Astrocyte (in vitro differentiated cells and primary cell): ENCODE measurements at regions not wholly inside any gene's neighbourhood (a gene's known extent, or its start where the extent isn't known, plus 50 kb on each side); places are given as distances from the start of the nearest gene placed in this dataset.

Source experiments
- DNase-seq: peaks from one replicate; pipeline ENCODE4 v3.0.0-alpha.2; 2010; ENCODE audit warnings: low read depth
- FAIRE-seq: peaks from 2 replicates; lab custom pipeline; 2011; peaks lifted over from hg19 to GRCh38; lab: Jason Lieb, UNC
- H2AFZ ChIP-seq: 2 replicates; pipeline ENCODE4 v1.6.0; 2012; ENCODE audit warnings: low read depth, low read length, inconsistent platforms
- H3K27ac ChIP-seq: 2 replicates; pipeline ENCODE4 v1.5.1; 2011; ENCODE audit warnings: low read depth, low read length, inconsistent platforms
- H3K27me3 ChIP-seq: 2 replicates; pipeline ENCODE4 v1.6.0; 2011; ENCODE audit warnings: low read length, inconsistent platforms; ENCODE audit not compliant: insufficient read depth
- H3K36me3 ChIP-seq: 2 replicates; pipeline ENCODE4 v1.5.1; 2011; ENCODE audit warnings: low read length, inconsistent platforms; ENCODE audit not compliant: insufficient read depth
- H3K4me1 ChIP-seq: 2 replicates; pipeline ENCODE4 v1.5.1; 2011; ENCODE audit warnings: low read length, inconsistent platforms; ENCODE audit not compliant: insufficient read depth
- H3K4me2 ChIP-seq: 2 replicates; pipeline ENCODE4 v1.6.0; 2012; ENCODE audit warnings: low read length, inconsistent platforms
- H3K4me3 ChIP-seq: 2 replicates; pipeline ENCODE4 v1.5.1; 2011; ENCODE audit warnings: low read depth, mild to moderate bottlenecking, low read length, inconsistent platforms; ENCODE audit not compliant: insufficient read depth
- H3K79me2 ChIP-seq: 2 replicates; pipeline ENCODE4 v1.6.0; 2012; ENCODE audit warnings: mild to moderate bottlenecking, low read length, inconsistent platforms; ENCODE audit not compliant: insufficient read depth
- H3K9ac ChIP-seq: 2 replicates; pipeline ENCODE4 v1.6.0; 2012; ENCODE audit warnings: mild to moderate bottlenecking, low read length, inconsistent platforms
- H3K9me3 ChIP-seq: 2 replicates; pipeline ENCODE4 v1.5.1; 2012; ENCODE audit warnings: low read depth, mild to moderate bottlenecking, low read length, inconsistent platforms; ENCODE audit not compliant: insufficient read depth
- H4K20me1 ChIP-seq: 2 replicates; pipeline ENCODE4 v1.6.0; 2012; ENCODE audit warnings: low read length, inconsistent platforms; ENCODE audit not compliant: insufficient read depth
- H3K27ac Mint-ChIP-seq: one replicate; pipeline ENCODE4 v1.8.0; 2021; ENCODE audit warnings: mild to moderate bottlenecking, mixed read lengths; ENCODE audit not compliant: unreplicated experiment
- H3K27me3 Mint-ChIP-seq: one replicate; pipeline ENCODE4 v1.8.0; 2021; ENCODE audit warnings: low read depth, mixed read lengths; ENCODE audit not compliant: unreplicated experiment
- H3K36me3 Mint-ChIP-seq: one replicate; pipeline ENCODE4 v1.8.0; 2021; ENCODE audit warnings: low read depth, mixed read lengths; ENCODE audit not compliant: unreplicated experiment
- H3K4me1 Mint-ChIP-seq: one replicate; pipeline ENCODE4 v1.8.0; 2021; ENCODE audit warnings: low read depth, mixed read lengths; ENCODE audit not compliant: unreplicated experiment
- H3K4me3 Mint-ChIP-seq: one replicate; pipeline ENCODE4 v1.8.0; 2021; ENCODE audit warnings: mild to moderate bottlenecking, moderate library complexity, mixed read lengths; ENCODE audit not compliant: unreplicated experiment
- H3K9me3 Mint-ChIP-seq: one replicate; pipeline ENCODE4 v1.8.0; 2021; ENCODE audit warnings: mild to moderate bottlenecking, mixed read lengths; ENCODE audit not compliant: unreplicated experiment
- CTCF ChIP-seq: IDR thresholded peaks from 2 replicates; pipeline ENCODE4 v1.5.1; 2011; ENCODE audit warnings: low read depth, mild to moderate bottlenecking, inconsistent platforms, low read length, moderate library complexity; ENCODE audit not compliant: insufficient read depth
- EZH2 ChIP-seq: IDR thresholded peaks from 2 replicates; pipeline ENCODE4 v1.6.1; 2012; ENCODE audit warnings: mild to moderate bottlenecking, low read length, inconsistent platforms; ENCODE audit not compliant: insufficient read depth

- no peaks in the 10 kb centered on the region for H4K20me1 ChIP-seq
- H3K27me3 Mint-ChIP-seq = peaks cover 24% of the 10 kb centered on the region
- FAIRE-seq = no peak
- H3K4me3 Mint-ChIP-seq = no peak overlapping the region
- peaks cover 2% of the 10 kb centered on the region for H3K36me3 Mint-ChIP-seq
- no peak for DNase-seq
- peaks cover 4% of the 10 kb centered on the region for H3K9me3 Mint-ChIP-seq
- H3K27me3 ChIP-seq = no peaks in the 10 kb centered on the region
- no peaks in the 10 kb centered on the region for H3K4me1 ChIP-seq
- H3K27ac ChIP-seq = no peak overlapping the region
- TF ChIP-seq CTCF = no peak
- TF ChIP-seq EZH2 = no peak
- no peaks in the 10 kb centered on the region for H3K79me2 ChIP-seq
- no peak overlapping the region for H3K4me2 ChIP-seq
- peaks cover 3% of the 10 kb centered on the region for H3K9me3 ChIP-seq
- no peak overlapping the region for H2AFZ ChIP-seq
- no peaks in the 10 kb centered on the region for H3K36me3 ChIP-seq
- H3K9ac ChIP-seq = no peak overlapping the region
- H3K4me3 ChIP-seq = no peak overlapping the region
- no peaks in the 10 kb centered on the region for H3K4me1 Mint-ChIP-seq
- no peak overlapping the region for H3K27ac Mint-ChIP-seq
Observed at GRCh38 chr2:16038621-16039020, 98.3 kb downstream of the MYCN start.

GRCh38 chr2:16037808-16038457 is 97.6 kb downstream of the MYCN start:
- FAIRE-seq (no peak), DNase-seq (no peak)
- no peaks in the 10 kb centered on the region for H3K4me1 ChIP-seq
- Mint-ChIP-seq H3K27ac (no peak overlapping the region), H3K27me3 (peaks cover 24% of the 10 kb centered on the region), H3K4me1 (no peaks in the 10 kb centered on the region), H3K9me3 (peaks cover 4% of the 10 kb centered on the region), H3K36me3 (peaks cover 2% of the 10 kb centered on the region), H3K4me3 (no peak overlapping the region)
- no peaks in the 10 kb centered on the region for H3K27me3 ChIP-seq
- no peak overlapping the region for H3K9ac ChIP-seq
- no peak overlapping the region for H3K27ac ChIP-seq
- no peak for TF ChIP-seq EZH2
- peaks cover 3% of the 10 kb centered on the region for H3K9me3 ChIP-seq
- no peaks in the 10 kb centered on the region for H3K79me2 ChIP-seq
- H3K4me2 ChIP-seq = no peak overlapping the region
- H2AFZ ChIP-seq = no peak overlapping the region
- no peaks in the 10 kb centered on the region for H3K36me3 ChIP-seq
- no peaks in the 10 kb centered on the region for H4K20me1 ChIP-seq
- no peak overlapping the region for H3K4me3 ChIP-seq

- no peak overlapping the region for H3K27ac ChIP-seq
- Mint-ChIP-seq H3K9me3 (peaks cover 4% of the 10 kb centered on the region), H3K27ac (no peak overlapping the region), H3K4me1 (no peaks in the 10 kb centered on the region), H3K27me3 (peaks cover 24% of the 10 kb centered on the region), H3K36me3 (peaks cover 2% of the 10 kb centered on the region), H3K4me3 (no peak overlapping the region)
- H3K4me1 ChIP-seq = no peaks in the 10 kb centered on the region
- H4K20me1 ChIP-seq = no peaks in the 10 kb centered on the region
- DNase-seq (no peak), FAIRE-seq (no peak)
- H3K36me3 ChIP-seq = no peaks in the 10 kb centered on the region
- H3K4me2 ChIP-seq = no peak overlapping the region
- no peak overlapping the region for H2AFZ ChIP-seq
- no peak overlapping the region for H3K4me3 ChIP-seq
- H3K27me3 ChIP-seq = no peaks in the 10 kb centered on the region
- H3K9ac ChIP-seq = no peak overlapping the region
- no peak for TF ChIP-seq CTCF
- no peak for TF ChIP-seq EZH2
- peaks cover 3% of the 10 kb centered on the region for H3K9me3 ChIP-seq
- no peaks in the 10 kb centered on the region for H3K79me2 ChIP-seq
Observed at GRCh38 chr2:16036951-16037350, 96.6 kb downstream of the MYCN start.
